OCI-LY3 (cell line): ENCODE measurements at regions not wholly inside any gene's neighbourhood (a gene's known extent, or its start where the extent isn't known, plus 50 kb on each side); places are given as distances from the start of the nearest gene placed in this dataset.
"Not testable (repeated sequence)": the region's sequence is repeated elsewhere in the genome, so short reads cannot be mapped to it uniquely, and the experiment has no call there.

Source experiments
- H2AFZ ChIP-seq: fragments of 200-600, 300-600 bp; shearing (Covaris generic); 2 replicates; pipeline ENCODE4 v1.6.0; 2014; ENCODE audit warnings: antibody characterized with exemption, low read depth, low read length
- H3K27ac ChIP-seq: fragments of 200-600, 300-600 bp; sonication (generic); 2 replicates; pipeline ENCODE4 v1.5.1; 2014; ENCODE audit warnings: mild to moderate bottlenecking, low read length, moderate library complexity, mixed read lengths
- H3K27me3 ChIP-seq: fragments of 200-600, 300-600 bp; sonication (generic); 2 replicates; pipeline ENCODE4 v1.6.1; 2014; ENCODE audit warnings: low read depth, low read length, mixed read lengths
- H3K36me3 ChIP-seq: fragments of 200-600, 300-600 bp; sonication (generic); replicated peaks from 2 replicates; pipeline ENCODE3; 2014; ENCODE audit warnings: low read depth, low read length, mixed read lengths
- H3K4me1 ChIP-seq: fragments of 300-600, 200-600 bp; sonication (generic); 2 replicates; pipeline ENCODE4 v1.6.1; 2014; ENCODE audit warnings: low read length, mixed read lengths
- H3K4me2 ChIP-seq: fragments of 200-600, 300-600 bp; sonication (generic); 2 replicates; pipeline ENCODE4 v1.6.1; 2014; ENCODE audit warnings: low read length, mixed read lengths
- H3K4me3 ChIP-seq: fragments of 300-600, 200-600 bp; sonication (generic); 2 replicates; pipeline ENCODE4 v1.5.1; 2014; ENCODE audit warnings: antibody characterized with exemption, mild to moderate bottlenecking, low read length, moderate library complexity
- H3K79me2 ChIP-seq: fragments of 300-600, 200-600 bp; shearing (Covaris generic); 2 replicates; pipeline ENCODE4 v1.6.1; 2014; ENCODE audit warnings: mild to moderate bottlenecking, low read length, mixed read lengths
- H3K9ac ChIP-seq: fragments of 300-600, 200-600 bp; shearing (Covaris generic); 2 replicates; pipeline ENCODE4 v1.6.0; 2014; ENCODE audit warnings: mild to moderate bottlenecking, low read length, moderate library complexity
- H3K9me3 ChIP-seq: fragments of 200-600, 300-600 bp; shearing (Covaris generic); 2 replicates; pipeline ENCODE4 v1.6.1; 2014; ENCODE audit warnings: low read length, mixed read lengths; ENCODE audit not compliant: insufficient read depth
- H4K20me1 ChIP-seq: fragments of 200-600, 300-600 bp; sonication (generic); 2 replicates; pipeline ENCODE4 v1.6.1; 2016; ENCODE audit warnings: low read length, mixed read lengths; ENCODE audit not compliant: insufficient read depth
- EZH2phosphoT487 ChIP-seq: fragments of 200-600 bp; shearing (Covaris generic); IDR thresholded peaks from 2 replicates; pipeline ENCODE4 v1.6.1; 2018; ENCODE audit warnings: antibody characterized with exemption, mixed run types, low read depth
- TF ChIP-seq, protein P1 (sequence below): fragments of 200-600, 300-600 bp; sonication (generic); IDR thresholded peaks from 2 replicates; pipeline ENCODE4 v1.5.1; 2014; ENCODE audit warnings: antibody characterized with exemption, low read length, low read depth

- H3K79me2 ChIP-seq, result no peaks in the 10 kb centered on the region
- H3K9me3 ChIP-seq, result no peaks in the 10 kb centered on the region
- no peak overlapping the region for H3K4me2 ChIP-seq
- no peaks in the 10 kb centered on the region for H3K27me3 ChIP-seq
- H3K36me3 ChIP-seq, result no peaks in the 10 kb centered on the region
- H3K9ac ChIP-seq, result no peak overlapping the region
- H4K20me1 ChIP-seq, result no peaks in the 10 kb centered on the region
- H3K4me3 ChIP-seq, result no peak overlapping the region
- no peak for TF ChIP-seq EZH2phosphoT487
- TF ChIP-seq, protein P1, sequence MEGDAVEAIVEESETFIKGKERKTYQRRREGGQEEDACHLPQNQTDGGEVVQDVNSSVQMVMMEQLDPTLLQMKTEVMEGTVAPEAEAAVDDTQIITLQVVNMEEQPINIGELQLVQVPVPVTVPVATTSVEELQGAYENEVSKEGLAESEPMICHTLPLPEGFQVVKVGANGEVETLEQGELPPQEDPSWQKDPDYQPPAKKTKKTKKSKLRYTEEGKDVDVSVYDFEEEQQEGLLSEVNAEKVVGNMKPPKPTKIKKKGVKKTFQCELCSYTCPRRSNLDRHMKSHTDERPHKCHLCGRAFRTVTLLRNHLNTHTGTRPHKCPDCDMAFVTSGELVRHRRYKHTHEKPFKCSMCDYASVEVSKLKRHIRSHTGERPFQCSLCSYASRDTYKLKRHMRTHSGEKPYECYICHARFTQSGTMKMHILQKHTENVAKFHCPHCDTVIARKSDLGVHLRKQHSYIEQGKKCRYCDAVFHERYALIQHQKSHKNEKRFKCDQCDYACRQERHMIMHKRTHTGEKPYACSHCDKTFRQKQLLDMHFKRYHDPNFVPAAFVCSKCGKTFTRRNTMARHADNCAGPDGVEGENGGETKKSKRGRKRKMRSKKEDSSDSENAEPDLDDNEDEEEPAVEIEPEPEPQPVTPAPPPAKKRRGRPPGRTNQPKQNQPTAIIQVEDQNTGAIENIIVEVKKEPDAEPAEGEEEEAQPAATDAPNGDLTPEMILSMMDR, result no peak
- H3K27ac ChIP-seq, result no peak overlapping the region
- no peaks in the 10 kb centered on the region for H3K4me1 ChIP-seq
- no peak overlapping the region for H2AFZ ChIP-seq
Observed at GRCh38 chr2:176879426-176879995, 333.1 kb upstream of the HNRNPA3 start.

DNA sequence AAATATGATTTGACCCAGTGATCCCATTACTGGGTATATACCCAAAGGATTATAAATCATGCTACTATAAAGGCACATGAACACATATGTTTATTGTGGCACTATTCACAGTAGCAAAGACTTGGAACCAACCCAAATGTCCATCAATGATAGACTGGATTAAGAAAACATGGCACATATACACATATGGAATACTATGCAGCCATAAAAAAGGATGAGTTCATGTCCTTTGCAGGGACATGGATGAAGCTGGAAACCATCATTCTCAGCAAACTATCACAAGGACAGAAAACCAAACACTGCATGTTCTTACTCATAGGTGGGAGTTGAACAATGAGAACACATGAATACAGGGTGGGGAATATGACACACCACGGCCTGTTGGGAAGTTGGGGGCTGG is 330.5 kb upstream of the HNRNPA3 start:
- H3K27ac ChIP-seq, H3K36me3 ChIP-seq, H3K9me3 ChIP-seq, H3K4me1 ChIP-seq, H3K4me2 ChIP-seq, H2AFZ ChIP-seq, H4K20me1 ChIP-seq, H3K27me3 ChIP-seq, H3K4me3 ChIP-seq, H3K9ac ChIP-seq, H3K79me2 ChIP-seq: not testable (repeated sequence)

DNA sequence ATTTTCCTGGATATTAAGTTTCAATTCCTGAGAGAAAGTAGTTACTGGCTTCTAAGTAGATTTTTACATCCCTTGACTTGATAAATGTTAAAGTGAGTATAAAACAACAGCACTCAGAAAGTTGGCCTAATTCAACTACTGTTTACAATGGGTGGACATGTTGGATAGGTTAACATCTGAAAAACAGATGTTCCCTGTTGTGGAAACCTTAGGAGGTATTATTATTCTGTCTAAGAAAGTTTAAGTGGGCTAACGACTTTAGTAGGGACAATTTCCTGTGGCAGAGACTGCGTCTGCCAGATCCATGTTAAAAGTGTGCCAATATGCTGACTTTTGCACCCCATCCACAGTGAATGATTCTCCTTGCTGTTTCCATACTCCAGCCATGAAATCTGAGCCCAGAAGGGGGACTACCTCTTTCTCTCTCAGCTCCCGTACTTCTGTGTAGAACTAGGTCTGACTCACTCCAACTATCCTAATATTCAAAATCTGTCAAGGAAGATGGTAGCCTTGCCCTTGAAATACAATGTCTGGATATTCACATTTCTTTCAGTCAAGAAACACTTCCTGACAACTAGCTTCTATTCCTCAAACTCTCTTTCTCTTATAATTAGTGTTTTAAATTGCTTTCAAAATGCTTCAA is 327.5 kb upstream of the HNRNPA3 start:
- Histone ChIP-seq H3K4me3 (no peak overlapping the region), H4K20me1 (no peaks in the 10 kb centered on the region), H3K79me2 (no peaks in the 10 kb centered on the region), H3K27me3 (no peaks in the 10 kb centered on the region), H3K9me3 (no peaks in the 10 kb centered on the region), H3K36me3 (no peaks in the 10 kb centered on the region), H3K9ac (no peak overlapping the region), H3K4me2 (no peak overlapping the region), H2AFZ (no peak overlapping the region), H3K27ac (no peak overlapping the region), H3K4me1 (no peaks in the 10 kb centered on the region)
- TF ChIP-seq, protein P1, result no peak
- TF ChIP-seq EZH2phosphoT487, result no peak

- TF ChIP-seq, protein P1, result no peak
- no peak for TF ChIP-seq EZH2phosphoT487
- no peaks in the 10 kb centered on the region for H3K27me3 ChIP-seq
- H3K36me3 ChIP-seq, result no peaks in the 10 kb centered on the region
- no peaks in the 10 kb centered on the region for H4K20me1 ChIP-seq
- no peak overlapping the region for H3K27ac ChIP-seq
- no peaks in the 10 kb centered on the region for H3K4me1 ChIP-seq
- no peak overlapping the region for H2AFZ ChIP-seq
- H3K9ac ChIP-seq, result no peak overlapping the region
- H3K79me2 ChIP-seq, result no peaks in the 10 kb centered on the region
- H3K4me2 ChIP-seq, result no peak overlapping the region
- no peaks in the 10 kb centered on the region for H3K9me3 ChIP-seq
- H3K4me3 ChIP-seq, result no peak overlapping the region
Observed at GRCh38 chr2:176885661-176886060, 326.9 kb upstream of the HNRNPA3 start.
